ENCODE measurements at regions not wholly inside any gene's neighbourhood (a gene's known extent, or its start where the extent isn't known, plus 50 kb on each side); places are given as distances from the start of the nearest gene placed in this dataset.

GRCh38 chr12:46109343-46110222 lies 119.2 kb upstream of the SCAF11 start:
- Histone ChIP-seq H4K20me1 (ENCODE audit: insufficient read depth, low read length) (no peaks in the 10 kb centered on the region), H2AFZ (replicated peaks; ENCODE audit: low read length, poor library complexity) (no peak overlapping the region), H2BK20ac (ENCODE audit: low read depth, low read length) (no peak overlapping the region), H2BK5ac (ENCODE audit: low read depth, low read length, poor library complexity, severe bottlenecking) (no peak overlapping the region), H3K4me3 (ENCODE audit: insufficient read depth, low read depth, low read length) (no peak overlapping the region), H3K18ac (ENCODE audit: low read depth, low read length) (no peak overlapping the region), H4K8ac (ENCODE audit: low read depth in 2 of 2, low read length in 2 of 2) (no peak overlapping the region), H2AK9ac (replicated peaks; ENCODE audit: low read depth, low read length, poor library complexity) (no peak overlapping the region), H3K56ac (ENCODE audit: extremely low read depth, insufficient read depth, low read length) (no peak overlapping the region), H4K91ac (ENCODE audit: insufficient read depth, low read depth, low read length) (no peak overlapping the region), H2AK5ac (ENCODE audit: low read depth, low read length) (no peak overlapping the region), H3K9me1 (ENCODE audit: insufficient read depth, low read length) (no peaks in the 10 kb centered on the region), H3K9ac (ENCODE audit: low read depth, low read length) (no peak overlapping the region), H2BK120ac (ENCODE audit: low read depth, low read length) (no peak overlapping the region), H2BK15ac (ENCODE audit: low read depth, low read length) (no peak overlapping the region), H3K4me2 (ENCODE audit: low read depth, low read length) (no peak overlapping the region), H3K4me1 (ENCODE audit: control insufficient read depth, insufficient read depth, low read length) (no peaks in the 10 kb centered on the region), H3K23ac (ENCODE audit: low read depth, low read length) (no peak overlapping the region), H3K27me3 (ENCODE audit: control insufficient read depth, insufficient read depth, low read length) (peaks cover 2% of the 10 kb centered on the region; the same call in 1 of the 2 replicates), H3K79me1 (ENCODE audit: low read depth in 1 of 2, low read length in 2 of 2) (no peaks in the 10 kb centered on the region), H4K5ac (ENCODE audit: low read depth, low read length) (no peak overlapping the region), H3K27ac (ENCODE audit: insufficient read depth, low read length) (no peak overlapping the region), H3K4ac (ENCODE audit: low read depth, low read length) (no peak overlapping the region), H3K14ac (replicated peaks; ENCODE audit: low read depth, low read length) (no peak overlapping the region), H3K36me3 (ENCODE audit: control insufficient read depth, insufficient read depth, low read length) (no peaks in the 10 kb centered on the region), H3K9me3 (ENCODE audit: control insufficient read depth, insufficient read depth, low read length) (0 out of 2 replicates have a peak, but pooled peaks cover 1% of the 10 kb centered on the region)
- ChIA-PET POLR2A (ENCODE audit: unreplicated experiment) (interaction anchor here (0.6 kb wide), 1 partner anchor 256 kb away, joined by 3 read pairs; no protein-coding TSS in a partner anchor), CTCF (interaction anchor here (0.6 to 0.8 kb wide), 2 partner anchors 19 to 1163 kb away, joined by 3 read pairs; no protein-coding TSS in a partner anchor)
- BruUV-seq (replicated peaks) = no TSS peak
- ATAC-seq (ENCODE audit: low read depth) (no peak), DNase-seq (no peak)
- intact Hi-C loops (cut with micrococcal nuclease) = no loop called here
- dilution Hi-C loops (cut with HindIII; ENCODE audit: low sequenced_read_pairs, unreplicated experiment) = no loop called here
- WGBS, 2 experiments (ENCODE audit: extremely low coverage in 2 of 2, insufficient read length in 1 of 2) = 84% methylated on average over 6 of the region's 9 CpGs; no CpG with 5 or more reads in 1 of the 2 experiments
- in situ Hi-C loops (cut with MboI; ENCODE audit: low sequenced_read_pairs) = no loop called here
- TF ChIP-seq BHLHE40 (IDR thresholded peaks at IDR 0.05; ENCODE audit: low read depth, low read length) (no peak), RAD21 (IDR thresholded peaks at IDR 0.05; ENCODE audit: low read length) (no peak), RCOR1 (IDR thresholded peaks at IDR 0.05; ENCODE audit: insufficient replicate concordance, low read length) (no peak), USF2 (IDR thresholded peaks at IDR 0.05; ENCODE audit: low read depth, low read length) (no peak), MAFK (IDR thresholded peaks at IDR 0.05; ENCODE audit: low read depth, low read length) (no peak), NFE2L2 (IDR thresholded peaks at IDR 0.05; ENCODE audit: low read depth, low read length) (no peak), MAZ (IDR thresholded peaks at IDR 0.05; ENCODE audit: borderline replicate concordance, low read depth, low read length) (no peak), CEBPB (IDR thresholded peaks at IDR 0.05; ENCODE audit: low read depth, low read length) (no peak), CTCF (conservative IDR thresholded peaks at IDR 0.05; ENCODE audit: low read depth, low read length) (no peak), RFX5 (IDR thresholded peaks at IDR 0.05; ENCODE audit: low read depth, low read length) (no peak), SMC3 (IDR thresholded peaks at IDR 0.05; ENCODE audit: low read depth, low read length) (no peak), FOS (IDR thresholded peaks at IDR 0.05; ENCODE audit: low read depth, low read length) (no peak), MXI1 (IDR thresholded peaks at IDR 0.05; ENCODE audit: borderline replicate concordance, low read depth, low read length) (no peak), POLR2A (IDR thresholded peaks at IDR 0.05; ENCODE audit: low read depth, low read length) (no peak), ELK1 (IDR thresholded peaks at IDR 0.05; ENCODE audit: borderline replicate concordance, low read depth, low read length) (no peak)
